Caco-2 (cell line): ENCODE measurements at regions not wholly inside any gene's neighbourhood (a gene's known extent, or its start where the extent isn't known, plus 50 kb on each side); places are given as distances from the start of the nearest gene placed in this dataset.

Experiments
- BruUV-seq: library from RNA; stranded (reverse); fragments of 400-500 nt; replicated peaks from 2 replicates; lab custom pipeline; 2021; lab: Mats Ljungman, UMichigan
- CTCF ChIA-PET: fragments of 300-600 bp; sonication (Branson Sonifier 250); formaldehyde crosslinking; loops from one replicate; lab custom pipeline; 2022; ENCODE audit warnings: antibody characterized with exemption; lab: Charles Lee
- POLR2A ChIA-PET: fragments of 300-600 bp; sonication (Branson Sonifier 250); formaldehyde crosslinking; loops from one replicate; lab custom pipeline; 2022; ENCODE audit warnings: antibody characterized with exemption; lab: Charles Lee
- DNase-seq, 2 experiments: peaks; one replicate each; pipeline versions ENCODE4 v3.0.0 to v3.0.0-alpha.2; 2020 to 2022
- H3K27me3 ChIP-seq: replicated peaks from 2 replicates; pipeline ENCODE4 v1.6.0; 2011; ENCODE audit warnings: low read length; ENCODE audit not compliant: control insufficient read depth, insufficient read depth
- H3K36me3 ChIP-seq: 2 replicates; pipeline ENCODE4 v1.5.1; 2011; ENCODE audit warnings: low read length; ENCODE audit not compliant: control insufficient read depth, insufficient read depth
- H3K4me1 ChIP-seq: fragments of 250-450 bp; sonication (Bioruptor Pico); 2 replicates; pipeline ENCODE4 v1.5.1; 2020; ENCODE audit warnings: mild to moderate bottlenecking
- H3K4me3 ChIP-seq: 2 replicates; pipeline ENCODE4 v1.5.1; 2011; ENCODE audit warnings: low read depth, mild to moderate bottlenecking, control low read depth, low read length
- H3K9me3 ChIP-seq: fragments of 250-450 bp; sonication (Bioruptor Pico); 2 replicates; pipeline ENCODE4 v1.5.1; 2020; ENCODE audit warnings: mild to moderate bottlenecking, moderate library complexity
- H3K27ac Mint-ChIP-seq: one replicate; pipeline ENCODE4 v1.8.0; 2022; ENCODE audit warnings: mixed read lengths; ENCODE audit not compliant: unreplicated experiment
- H3K27me3 Mint-ChIP-seq: one replicate; pipeline ENCODE4 v1.8.0; 2022; ENCODE audit warnings: mixed read lengths; ENCODE audit not compliant: insufficient read depth, unreplicated experiment
- H3K36me3 Mint-ChIP-seq: one replicate; pipeline ENCODE4 v1.8.0; 2022; ENCODE audit warnings: mild to moderate bottlenecking, mixed read lengths; ENCODE audit not compliant: insufficient read depth, unreplicated experiment
- H3K4me1 Mint-ChIP-seq: one replicate; pipeline ENCODE4 v1.8.0; 2022; ENCODE audit warnings: low read depth, mixed read lengths; ENCODE audit not compliant: unreplicated experiment
- H3K4me3 Mint-ChIP-seq: one replicate; pipeline ENCODE4 v1.8.0; 2022; ENCODE audit warnings: mild to moderate bottlenecking, moderate library complexity, mixed read lengths; ENCODE audit not compliant: unreplicated experiment
- H3K9me3 Mint-ChIP-seq: one replicate; pipeline ENCODE4 v1.8.0; 2022; ENCODE audit warnings: mixed read lengths; ENCODE audit not compliant: unreplicated experiment
- intact Hi-C: fragments of 100-400 bp; cut with micrococcal nuclease; formaldehyde crosslinking; loops from one replicate; pipeline ENCODE4 v1.10.0; 2022; ENCODE audit not compliant: unreplicated experiment
- TF ChIP-seq, protein P1 (sequence below), 2 experiments: fragments of 200-600 bp in 1 of 2; IDR thresholded peaks; 1 replicate in 1 of 2; 2 replicates in 1 of 2; pipeline versions ENCODE4 v1.5.1 to v1.8.0; 2011 to 2022; ENCODE audit warnings: antibody characterized with exemption in 1 of 2, control low read depth in 1 of 2, inconsistent platforms in 1 of 2, low read depth in 1 of 2, low read length in 1 of 2, mild to moderate bottlenecking in 1 of 2, moderate library complexity in 1 of 2; ENCODE audit not compliant: insufficient read depth in 1 of 2, severe bottlenecking in 1 of 2, unreplicated experiment in 1 of 2

GRCh38 chrX:13253223-13253622 lies 66.6 kb downstream of the ATXN3L start:
- Histone ChIP-seq H3K9me3 (no peaks in the 10 kb centered on the region), H3K36me3 (no peaks in the 10 kb centered on the region), H3K4me3 (no peak overlapping the region), H3K27me3 (no peaks in the 10 kb centered on the region), H3K4me1 (no peaks in the 10 kb centered on the region)
- Mint-ChIP-seq H3K4me1 (no peaks in the 10 kb centered on the region), H3K27me3 (no peaks in the 10 kb centered on the region), H3K27ac (no peak overlapping the region), H3K9me3 (no peaks in the 10 kb centered on the region), H3K4me3 (no peak overlapping the region), H3K36me3 (no peaks in the 10 kb centered on the region)
- intact Hi-C loops = no loop called here
- POLR2A ChIA-PET = no interaction called here
- BruUV-seq = no TSS peak
- CTCF ChIA-PET = no interaction called here
- DNase-seq = no peak
- TF ChIP-seq, protein P1, sequence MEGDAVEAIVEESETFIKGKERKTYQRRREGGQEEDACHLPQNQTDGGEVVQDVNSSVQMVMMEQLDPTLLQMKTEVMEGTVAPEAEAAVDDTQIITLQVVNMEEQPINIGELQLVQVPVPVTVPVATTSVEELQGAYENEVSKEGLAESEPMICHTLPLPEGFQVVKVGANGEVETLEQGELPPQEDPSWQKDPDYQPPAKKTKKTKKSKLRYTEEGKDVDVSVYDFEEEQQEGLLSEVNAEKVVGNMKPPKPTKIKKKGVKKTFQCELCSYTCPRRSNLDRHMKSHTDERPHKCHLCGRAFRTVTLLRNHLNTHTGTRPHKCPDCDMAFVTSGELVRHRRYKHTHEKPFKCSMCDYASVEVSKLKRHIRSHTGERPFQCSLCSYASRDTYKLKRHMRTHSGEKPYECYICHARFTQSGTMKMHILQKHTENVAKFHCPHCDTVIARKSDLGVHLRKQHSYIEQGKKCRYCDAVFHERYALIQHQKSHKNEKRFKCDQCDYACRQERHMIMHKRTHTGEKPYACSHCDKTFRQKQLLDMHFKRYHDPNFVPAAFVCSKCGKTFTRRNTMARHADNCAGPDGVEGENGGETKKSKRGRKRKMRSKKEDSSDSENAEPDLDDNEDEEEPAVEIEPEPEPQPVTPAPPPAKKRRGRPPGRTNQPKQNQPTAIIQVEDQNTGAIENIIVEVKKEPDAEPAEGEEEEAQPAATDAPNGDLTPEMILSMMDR (IDR thresholded peaks at IDR 0.05; ENCODE audit: insufficient read depth in 1 of 2, low read depth in 1 of 2, low read length in 1 of 2, severe bottlenecking in 1 of 2, unreplicated experiment in 1 of 2) = no peak

DNA sequence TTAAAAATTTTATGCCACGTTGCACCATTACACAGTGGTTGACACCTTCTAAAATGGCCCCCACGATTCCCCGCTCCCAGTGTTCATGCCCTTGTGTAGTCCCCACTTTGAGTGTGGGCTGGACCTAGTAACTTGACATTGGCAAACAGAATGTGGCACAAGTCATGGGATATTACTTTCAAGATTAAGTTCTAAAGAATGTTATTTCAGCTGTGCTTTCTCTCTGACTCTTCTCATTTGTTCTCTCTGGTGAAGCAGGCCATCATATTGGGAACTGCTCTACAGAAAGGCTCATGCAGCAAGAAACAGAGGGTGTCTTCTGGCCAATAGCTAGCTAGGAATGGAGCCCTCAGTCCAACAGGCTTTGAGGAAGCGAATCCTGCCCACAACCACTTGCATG lies 67.1 kb downstream of the ATXN3L start:
- no peaks in the 10 kb centered on the region for H3K9me3 Mint-ChIP-seq
- POLR2A ChIA-PET = no interaction called here

GRCh38 chrX:13250826-13251580 lies 68.8 kb downstream of the ATXN3L start:
- H3K36me3 Mint-ChIP-seq = no peaks in the 10 kb centered on the region
- no peaks in the 10 kb centered on the region for H3K27me3 Mint-ChIP-seq
- Histone ChIP-seq H3K4me1 (no peaks in the 10 kb centered on the region), H3K27me3 (no peaks in the 10 kb centered on the region), H3K36me3 (no peaks in the 10 kb centered on the region), H3K4me3 (no peak overlapping the region), H3K9me3 (no peaks in the 10 kb centered on the region)
- no TSS peak for BruUV-seq
- no peak overlapping the region for H3K4me3 Mint-ChIP-seq
- ChIA-PET CTCF (no interaction called here), POLR2A (no interaction called here)
- no peak for DNase-seq
- no peak overlapping the region for H3K27ac Mint-ChIP-seq
- no peaks in the 10 kb centered on the region for H3K9me3 Mint-ChIP-seq
- intact Hi-C loops = no loop called here
- TF ChIP-seq, protein P1 (IDR thresholded peaks at IDR 0.05; ENCODE audit: insufficient read depth in 1 of 2, low read depth in 1 of 2, low read length in 1 of 2, severe bottlenecking in 1 of 2, unreplicated experiment in 1 of 2) = no peak
- H3K4me1 Mint-ChIP-seq = no peaks in the 10 kb centered on the region

More for the DNA sequence above, 67.1 kb downstream of the ATXN3L start:
- Histone ChIP-seq H3K9me3 (no peaks in the 10 kb centered on the region), H3K27me3 (no peaks in the 10 kb centered on the region), H3K36me3 (no peaks in the 10 kb centered on the region), H3K4me1 (no peaks in the 10 kb centered on the region), H3K4me3 (no peak overlapping the region)
- no peak for DNase-seq
- BruUV-seq = no TSS peak
- no peaks in the 10 kb centered on the region for H3K4me1 Mint-ChIP-seq
- CTCF ChIA-PET = no interaction called here
- intact Hi-C loops = no loop called here
- H3K4me3 Mint-ChIP-seq = no peak overlapping the region
- H3K27ac Mint-ChIP-seq = no peak overlapping the region
- H3K36me3 Mint-ChIP-seq = no peaks in the 10 kb centered on the region
- TF ChIP-seq, protein P1 (IDR thresholded peaks at IDR 0.05; ENCODE audit: insufficient read depth in 1 of 2, low read depth in 1 of 2, low read length in 1 of 2, severe bottlenecking in 1 of 2, unreplicated experiment in 1 of 2) = no peak
- H3K27me3 Mint-ChIP-seq = no peaks in the 10 kb centered on the region
